ENCODE measurements at regions not wholly inside any gene's neighbourhood (a gene's known extent, or its start where the extent isn't known, plus 50 kb on each side); places are given as distances from the start of the nearest gene placed in this dataset.

GRCh38 chrX:34072906-34073305, 59.2 kb downstream of the FAM47A start:
- TF ChIP-seq JUND (IDR thresholded peaks at IDR 0.05; ENCODE audit: low read depth) = no peak
- in situ Hi-C loops (cut with HindIII; ENCODE audit: low pct_unique_long_range_greater_than_20kb, low sequenced_read_pairs) = no loop called here
- DNase-seq (ENCODE audit: low read depth in 1 of 2, low spot score in 1 of 2) = no peak

GRCh38 chrX:34063616-34064015, 68.5 kb downstream of the FAM47A start:
- in situ Hi-C loops (cut with HindIII; ENCODE audit: low pct_unique_long_range_greater_than_20kb, low sequenced_read_pairs) = no loop called here
- no peak for TF ChIP-seq JUND (IDR thresholded peaks at IDR 0.05; ENCODE audit: low read depth)
- DNase-seq (ENCODE audit: low read depth in 1 of 2, low spot score in 1 of 2) = peak in 1 of 2 experiments; percentile 41

- no peak for DNase-seq (ENCODE audit: low read depth in 1 of 2, low spot score in 1 of 2)
- in situ Hi-C loops (cut with HindIII; ENCODE audit: low pct_unique_long_range_greater_than_20kb, low sequenced_read_pairs) = no loop called here
- TF ChIP-seq JUND (IDR thresholded peaks at IDR 0.05; ENCODE audit: low read depth) = no peak
Measured at GRCh38 chrX:34058005-34058404, 74.1 kb downstream of the FAM47A start.

- in situ Hi-C loops (cut with HindIII; ENCODE audit: low pct_unique_long_range_greater_than_20kb, low sequenced_read_pairs) = no loop called here
- DNase-seq (ENCODE audit: low read depth in 1 of 2, low spot score in 1 of 2) = no peak
- TF ChIP-seq JUND (IDR thresholded peaks at IDR 0.05; ENCODE audit: low read depth) = no peak
Measured at GRCh38 chrX:34053931-34054330, 78.2 kb downstream of the FAM47A start.

Data from T47D (cell line).